HG02938 (cell line): ENCODE measurements at regions not wholly inside any gene's neighbourhood (a gene's known extent, or its start where the extent isn't known, plus 50 kb on each side); places are given as distances from the start of the nearest gene placed in this dataset.
"Not testable (repeated sequence)": the region's sequence is repeated elsewhere in the genome, so short reads cannot be mapped to it uniquely, and the experiment has no call there.

Source experiments
- ATAC-seq: cut with Tn5 transposase; IDR thresholded peaks from one replicate; pipeline ENCODE4 v1.9.1; 2021; ENCODE audit warnings: mild to moderate bottlenecking, moderate library complexity; ENCODE audit not compliant: unreplicated experiment

GRCh38 chr14:86780461-86780860, 1212.5 kb downstream of the GALC start:
- no peak for ATAC-seq

- ATAC-seq: no peak
Observed at GRCh38 chr14:86779416-86779815, 1213.6 kb downstream of the GALC start.

GRCh38 chr14:86777963-86778602, 1214.9 kb downstream of the GALC start:
- ATAC-seq: no peak

GRCh38 chr14:86775896-86776295, 1217.1 kb downstream of the GALC start:
- ATAC-seq: not testable (repeated sequence)

GRCh38 chr14:86774916-86775315, 1218.1 kb downstream of the GALC start:
- ATAC-seq: no peak

GRCh38 chr14:86772075-86772474, 1220.9 kb downstream of the GALC start:
- no peak for ATAC-seq

- ATAC-seq: no peak
Observed at GRCh38 chr14:86770186-86770585, 1222.8 kb downstream of the GALC start.

- ATAC-seq: no peak
Observed at GRCh38 chr14:86766469-86766868, 1226.5 kb downstream of the GALC start.

GRCh38 chr14:86761611-86762010, 1231.4 kb downstream of the GALC start:
- ATAC-seq: no peak

- no peak for ATAC-seq
Observed at GRCh38 chr14:86756521-86757190, 1226.7 kb downstream of the FLRT2 start.

GRCh38 chr14:86750488-86750887, 1220.5 kb downstream of the FLRT2 start:
- ATAC-seq: not testable (repeated sequence)

- no peak for ATAC-seq
Observed at GRCh38 chr14:86739761-86740160, 1209.8 kb downstream of the FLRT2 start.

GRCh38 chr14:86731427-86731826, 1201.5 kb downstream of the FLRT2 start:
- ATAC-seq: not testable (repeated sequence)

- ATAC-seq: no peak
Observed at GRCh38 chr14:86723254-86723624, 1193.3 kb downstream of the FLRT2 start.

GRCh38 chr14:86722612-86723253, 1192.8 kb downstream of the FLRT2 start:
- ATAC-seq: no peak

GRCh38 chr14:86714575-86714974, 1184.6 kb downstream of the FLRT2 start:
- no peak for ATAC-seq

GRCh38 chr14:86714153-86714552, 1184.2 kb downstream of the FLRT2 start:
- ATAC-seq: no peak

- no peak for ATAC-seq
Observed at GRCh38 chr14:86712727-86713126, 1182.8 kb downstream of the FLRT2 start.

- no peak for ATAC-seq
Observed at GRCh38 chr14:86712176-86712575, 1182.2 kb downstream of the FLRT2 start.

- no peak for ATAC-seq
Observed at GRCh38 chr14:86708846-86709339, 1178.9 kb downstream of the FLRT2 start.

GRCh38 chr14:86707071-86707470, 1177.1 kb downstream of the FLRT2 start:
- no peak for ATAC-seq

- no peak for ATAC-seq
Observed at GRCh38 chr14:86683561-86683960, 1153.6 kb downstream of the FLRT2 start.
